ENCODE measurements at regions not wholly inside any gene's neighbourhood (a gene's known extent, or its start where the extent isn't known, plus 50 kb on each side); places are given as distances from the start of the nearest gene placed in this dataset.

GRCh38 chr1:50285994-50286393 lies 137.2 kb downstream of the DMRTA2 start:
- Histone ChIP-seq H4K20me1 (ENCODE audit: insufficient read depth) (no peaks in the 10 kb centered on the region), H3K27ac (ENCODE audit: low read depth, low read length) (no peak overlapping the region), H3K9me3 (ENCODE audit: control insufficient read depth in 1 of 2, insufficient read depth in 1 of 2, low read depth in 1 of 2, low read length in 2 of 2) (no peaks in the 10 kb centered on the region), H3K27me3 (ENCODE audit: insufficient read depth, low read length) (no peaks in the 10 kb centered on the region), H2AFZ (ENCODE audit: low read depth, low read length, poor library complexity, severe bottlenecking) (no peak overlapping the region), H3K9me2 (ENCODE audit: insufficient read depth) (no peaks in the 10 kb centered on the region), H3K79me2 (ENCODE audit: insufficient read depth, low read length) (no peaks in the 10 kb centered on the region), H3K4me2 (ENCODE audit: low read length) (no peak overlapping the region), H3K9ac (ENCODE audit: low read length) (no peak overlapping the region), H3K36me3 (ENCODE audit: control insufficient read depth in 1 of 2, insufficient read depth in 2 of 2, low read length in 2 of 2) (no peaks in the 10 kb centered on the region), H3K4me3 (replicated peaks in 1 of 2; ENCODE audit: low read depth in 1 of 2, low read length in 2 of 2) (no peak overlapping the region), H3K4me1 (ENCODE audit: control insufficient read depth in 1 of 2, insufficient read depth in 2 of 2, low read length in 2 of 2) (no peaks in the 10 kb centered on the region)
- BruUV-seq (replicated peaks), result no TSS peak
- ChIA-PET CTCF (no interaction called here), RAD21 (ENCODE audit: low non-redundant PET in 1 of 2, low total read pairs in 2 of 2, uncharacterized antibody in 2 of 2, unreplicated experiment in 2 of 2) (no interaction called here), POLR2A (no interaction called here)
- ATAC-seq, result no peak
- no peak for TF ChIP-seq POLR2A (IDR thresholded peaks at IDR 0.05; ENCODE audit: borderline replicate concordance, extremely low read depth, insufficient read depth, insufficient read length)
- TF ChIP-seq SRF (IDR thresholded peaks at IDR 0.05; ENCODE audit: low read depth), result no peak
- TF ChIP-seq RAD21 (IDR thresholded peaks at IDR 0.05; ENCODE audit: low read depth), result no peak
- no peak for TF ChIP-seq YY1 (IDR thresholded peaks at IDR 0.05; ENCODE audit: extremely low read depth, insufficient replicate concordance, low read depth, low read length)
- no peak for TF ChIP-seq JUND (IDR thresholded peaks at IDR 0.05)
- intact Hi-C loops (cut with micrococcal nuclease), result no loop called here
- DNase-seq (ENCODE audit: low read depth, low spot score), result no peak

DNA sequence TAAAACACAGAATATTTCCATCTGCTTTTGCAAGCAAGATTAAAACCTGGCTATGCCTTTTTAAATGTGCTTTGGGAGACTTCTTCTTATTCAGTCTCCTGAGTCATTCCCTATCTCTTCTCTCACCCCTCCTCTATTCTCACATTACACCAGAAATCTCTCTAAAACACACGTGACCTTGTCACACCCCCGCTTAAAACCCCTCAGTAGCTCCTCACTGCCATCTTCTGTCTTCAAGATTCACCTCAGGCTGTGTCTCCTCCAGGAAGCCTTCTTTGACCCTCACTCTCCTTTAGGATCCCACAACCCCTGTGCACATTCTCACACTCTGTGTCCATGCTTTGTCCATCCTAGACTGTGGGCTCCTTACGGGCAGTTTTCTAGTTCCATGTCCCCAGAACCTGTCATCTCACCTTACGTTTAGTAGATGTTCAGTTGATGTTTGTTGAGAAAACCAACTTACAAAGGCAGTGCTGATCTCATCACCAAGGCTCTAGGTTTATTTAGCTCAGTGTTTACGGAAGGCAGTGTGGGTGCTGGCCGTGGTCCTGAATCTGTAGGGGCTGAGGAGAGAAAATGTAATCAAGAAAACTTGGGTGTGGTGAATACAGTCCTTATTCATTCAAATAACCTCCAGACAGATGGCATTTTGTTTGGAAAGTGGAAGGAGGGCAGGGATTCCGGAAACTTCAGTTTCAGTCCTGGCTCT lies 143.5 kb downstream of the DMRTA2 start:
- ChIA-PET RAD21 (ENCODE audit: low non-redundant PET in 1 of 2, low total read pairs in 2 of 2, uncharacterized antibody in 2 of 2, unreplicated experiment in 2 of 2) (no interaction called here), POLR2A (no interaction called here), CTCF (interaction anchor here (0.6 kb wide), 1 partner anchor 22 kb away, joined by 3 read pairs; no protein-coding TSS in a partner anchor)
- no peaks in the 10 kb centered on the region for H3K79me2 ChIP-seq (ENCODE audit: insufficient read depth, low read length)
- H4K20me1 ChIP-seq (ENCODE audit: insufficient read depth), result no peaks in the 10 kb centered on the region
- no TSS peak for BruUV-seq (replicated peaks)
- no peak overlapping the region for H2AFZ ChIP-seq (ENCODE audit: low read depth, low read length, poor library complexity, severe bottlenecking)
- H3K4me3 ChIP-seq (replicated peaks in 1 of 2; ENCODE audit: low read depth in 1 of 2, low read length in 2 of 2), result no peak overlapping the region
- no peak overlapping the region for H3K4me2 ChIP-seq (ENCODE audit: low read length)
- no peaks in the 10 kb centered on the region for H3K9me2 ChIP-seq (ENCODE audit: insufficient read depth)
- no peak overlapping the region for H3K27ac ChIP-seq (ENCODE audit: low read depth, low read length)
- H3K9ac ChIP-seq (ENCODE audit: low read length), result no peak overlapping the region
- TF ChIP-seq RAD21 (IDR thresholded peaks at IDR 0.05; ENCODE audit: low read depth), result no peak
- TF ChIP-seq, protein P1, sequence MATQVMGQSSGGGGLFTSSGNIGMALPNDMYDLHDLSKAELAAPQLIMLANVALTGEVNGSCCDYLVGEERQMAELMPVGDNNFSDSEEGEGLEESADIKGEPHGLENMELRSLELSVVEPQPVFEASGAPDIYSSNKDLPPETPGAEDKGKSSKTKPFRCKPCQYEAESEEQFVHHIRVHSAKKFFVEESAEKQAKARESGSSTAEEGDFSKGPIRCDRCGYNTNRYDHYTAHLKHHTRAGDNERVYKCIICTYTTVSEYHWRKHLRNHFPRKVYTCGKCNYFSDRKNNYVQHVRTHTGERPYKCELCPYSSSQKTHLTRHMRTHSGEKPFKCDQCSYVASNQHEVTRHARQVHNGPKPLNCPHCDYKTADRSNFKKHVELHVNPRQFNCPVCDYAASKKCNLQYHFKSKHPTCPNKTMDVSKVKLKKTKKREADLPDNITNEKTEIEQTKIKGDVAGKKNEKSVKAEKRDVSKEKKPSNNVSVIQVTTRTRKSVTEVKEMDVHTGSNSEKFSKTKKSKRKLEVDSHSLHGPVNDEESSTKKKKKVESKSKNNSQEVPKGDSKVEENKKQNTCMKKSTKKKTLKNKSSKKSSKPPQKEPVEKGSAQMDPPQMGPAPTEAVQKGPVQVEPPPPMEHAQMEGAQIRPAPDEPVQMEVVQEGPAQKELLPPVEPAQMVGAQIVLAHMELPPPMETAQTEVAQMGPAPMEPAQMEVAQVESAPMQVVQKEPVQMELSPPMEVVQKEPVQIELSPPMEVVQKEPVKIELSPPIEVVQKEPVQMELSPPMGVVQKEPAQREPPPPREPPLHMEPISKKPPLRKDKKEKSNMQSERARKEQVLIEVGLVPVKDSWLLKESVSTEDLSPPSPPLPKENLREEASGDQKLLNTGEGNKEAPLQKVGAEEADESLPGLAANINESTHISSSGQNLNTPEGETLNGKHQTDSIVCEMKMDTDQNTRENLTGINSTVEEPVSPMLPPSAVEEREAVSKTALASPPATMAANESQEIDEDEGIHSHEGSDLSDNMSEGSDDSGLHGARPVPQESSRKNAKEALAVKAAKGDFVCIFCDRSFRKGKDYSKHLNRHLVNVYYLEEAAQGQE (IDR thresholded peaks at IDR 0.05; ENCODE audit: low read depth), result peak; percentile 84
- no peaks in the 10 kb centered on the region for H3K4me1 ChIP-seq (ENCODE audit: control insufficient read depth in 1 of 2, insufficient read depth in 2 of 2, low read length in 2 of 2)
- no peaks in the 10 kb centered on the region for H3K36me3 ChIP-seq (ENCODE audit: control insufficient read depth in 1 of 2, insufficient read depth in 2 of 2, low read length in 2 of 2)
- H3K27me3 ChIP-seq (ENCODE audit: insufficient read depth, low read length), result peaks cover 22% of the 10 kb centered on the region
- no peak for DNase-seq (ENCODE audit: low read depth, low spot score)
- intact Hi-C loops (cut with micrococcal nuclease), result no loop called here
- no peaks in the 10 kb centered on the region for H3K9me3 ChIP-seq (ENCODE audit: control insufficient read depth in 1 of 2, insufficient read depth in 1 of 2, low read depth in 1 of 2, low read length in 2 of 2)
- no peak for ATAC-seq
